GM12891 (cell line): ENCODE measurements at regions not wholly inside any gene's neighbourhood (a gene's known extent, or its start where the extent isn't known, plus 50 kb on each side); places are given as distances from the start of the nearest gene placed in this dataset.

Experiments used
- POLR2A ChIP-seq: IDR thresholded peaks from 2 replicates; pipeline ENCODE4 v1.6.1; 2011; ENCODE audit warnings: low read depth, low read length, control low read depth
- POLR2AphosphoS5 ChIP-seq: IDR thresholded peaks from 2 replicates; pipeline ENCODE4 v1.6.1; 2011; ENCODE audit warnings: low read depth, low read length, control low read depth
- SPI1 ChIP-seq: IDR thresholded peaks from 2 replicates; pipeline ENCODE4 v1.6.1; 2011; ENCODE audit warnings: low read depth, low read length, control low read depth

DNA sequence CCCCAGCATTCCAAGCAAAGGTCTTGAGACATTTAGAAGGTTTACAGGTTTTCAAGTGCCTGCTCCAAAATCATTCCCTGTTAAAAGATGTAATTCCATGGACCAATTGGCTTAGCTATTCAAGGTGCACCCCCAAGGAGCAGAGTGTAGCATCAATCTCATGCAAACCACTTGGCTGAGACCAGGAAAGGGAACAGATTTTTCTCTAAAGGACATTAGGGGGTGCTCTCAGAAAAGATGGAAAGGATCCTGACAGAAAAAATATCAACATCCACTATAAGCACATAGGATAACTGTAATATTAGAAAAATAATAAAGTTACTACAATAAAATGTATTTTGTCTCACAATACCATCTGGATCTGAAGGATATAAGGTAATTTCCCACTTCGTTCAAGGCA lies 328.0 kb upstream of the CDIN1 start:
- no peak for TF ChIP-seq POLR2A
- no peak for TF ChIP-seq POLR2AphosphoS5
- TF ChIP-seq SPI1, result no peak
